ENCODE measurements at regions not wholly inside any gene's neighbourhood (a gene's known extent, or its start where the extent isn't known, plus 50 kb on each side); places are given as distances from the start of the nearest gene placed in this dataset.
A peak's percentile ranks its signal among the peaks of the same experiment; 100 is the strongest.

- Histone ChIP-seq H3K27ac (no peak overlapping the region), H3K4me2 (no peak overlapping the region), H3K27me3 (no peaks in the 10 kb centered on the region), H3K4me3 (no peak overlapping the region), H4K20me1 (no peaks in the 10 kb centered on the region), H3K4me1 (no peaks in the 10 kb centered on the region), H3K9me3 (replicated peaks in 1 of 11) (peaks cover 0 to 10% (median 0%) of the 10 kb centered on the region in 11 experiments; a peak in 4 of 22 replicates), H3K9ac (no peak overlapping the region), H3K36me3 (no peaks in the 10 kb centered on the region)
- TF ChIP-seq Cebpa-rat (IDR thresholded peaks at IDR 0.05): no peak
These were observed 1161.8 kb downstream of the EFNA5 start for GRCh38 chr5:106508894-106509293.

GRCh38 chr5:106493910-106494309 lies 1176.8 kb downstream of the EFNA5 start:
- Histone ChIP-seq H3K9me3 (replicated peaks in 1 of 11) (no peaks in the 10 kb centered on the region), H3K4me1 (no peaks in the 10 kb centered on the region), H3K4me2 (no peak overlapping the region), H3K4me3 (no peak overlapping the region), H3K27ac (no peak overlapping the region), H3K36me3 (no peaks in the 10 kb centered on the region), H3K9ac (no peak overlapping the region), H4K20me1 (no peaks in the 10 kb centered on the region), H3K27me3 (no peaks in the 10 kb centered on the region)
- TF ChIP-seq Cebpa-rat (IDR thresholded peaks at IDR 0.05): no peak

GRCh38 chr5:106489004-106489403 lies 1181.7 kb downstream of the EFNA5 start:
- Histone ChIP-seq H3K4me3 (no peak overlapping the region), H4K20me1 (no peaks in the 10 kb centered on the region), H3K9ac (no peak overlapping the region), H3K9me3 (replicated peaks in 1 of 11) (no peaks in the 10 kb centered on the region), H3K27me3 (no peaks in the 10 kb centered on the region), H3K4me1 (no peaks in the 10 kb centered on the region), H3K4me2 (no peak overlapping the region), H3K36me3 (no peaks in the 10 kb centered on the region), H3K27ac (no peak overlapping the region)
- TF ChIP-seq Cebpa-rat (IDR thresholded peaks at IDR 0.05): no peak

GRCh38 chr5:106488407-106488806 lies 1182.3 kb downstream of the EFNA5 start:
- no peaks in the 10 kb centered on the region for H3K27me3 ChIP-seq
- no peaks in the 10 kb centered on the region for H4K20me1 ChIP-seq
- TF ChIP-seq Cebpa-rat (IDR thresholded peaks at IDR 0.05): no peak

GRCh38 chr5:106481374-106481773 lies 1189.4 kb downstream of the EFNA5 start:
- Histone ChIP-seq H3K27ac (no peak overlapping the region), H3K4me2 (peak overlapping the region in 7 of 11 experiments; percentile 4 to 63 (median 32); a peak in 9 of 22 replicates), H4K20me1 (no peaks in the 10 kb centered on the region), H3K4me1 (peaks cover 0 to 21% (median 7%) of the 10 kb centered on the region in 10 experiments; a peak in 10 of 20 replicates), H3K9ac (no peak overlapping the region), H3K4me3 (no peak overlapping the region), H3K27me3 (no peaks in the 10 kb centered on the region), H3K9me3 (replicated peaks in 1 of 11) (no peaks in the 10 kb centered on the region), H3K36me3 (no peaks in the 10 kb centered on the region)
- no peak for TF ChIP-seq Cebpa-rat (IDR thresholded peaks at IDR 0.05)

More at GRCh38 chr5:106488407-106488806, 1182.3 kb downstream of the EFNA5 start:
- Histone ChIP-seq H3K4me3 (no peak overlapping the region), H3K27ac (no peak overlapping the region), H3K9me3 (replicated peaks in 1 of 11) (no peaks in the 10 kb centered on the region), H3K36me3 (no peaks in the 10 kb centered on the region), H3K9ac (no peak overlapping the region), H3K4me2 (no peak overlapping the region), H3K4me1 (no peaks in the 10 kb centered on the region)

- Histone ChIP-seq H3K9me3 (replicated peaks in 1 of 11) (no peaks in the 10 kb centered on the region), H3K4me2 (no peak overlapping the region), H3K9ac (no peak overlapping the region), H3K36me3 (no peaks in the 10 kb centered on the region), H4K20me1 (no peaks in the 10 kb centered on the region), H3K4me1 (peaks cover 0 to 15% (median 5%) of the 10 kb centered on the region in 10 experiments; a peak in 10 of 20 replicates), H3K27me3 (no peaks in the 10 kb centered on the region), H3K27ac (no peak overlapping the region), H3K4me3 (no peak overlapping the region)
- no peak for TF ChIP-seq Cebpa-rat (IDR thresholded peaks at IDR 0.05)
These were observed 1194.1 kb downstream of the EFNA5 start for GRCh38 chr5:106476630-106477029.

- no peak overlapping the region for H3K27ac ChIP-seq
- H3K27me3 ChIP-seq: no peaks in the 10 kb centered on the region
- no peak overlapping the region for H3K9ac ChIP-seq
- no peaks in the 10 kb centered on the region for H3K4me1 ChIP-seq
- no peaks in the 10 kb centered on the region for H3K9me3 ChIP-seq (replicated peaks in 1 of 11)
- H3K36me3 ChIP-seq: no peaks in the 10 kb centered on the region
- H4K20me1 ChIP-seq: no peaks in the 10 kb centered on the region
- no peak for TF ChIP-seq Cebpa-rat (IDR thresholded peaks at IDR 0.05)
- no peak overlapping the region for H3K4me3 ChIP-seq
- no peak overlapping the region for H3K4me2 ChIP-seq
These were observed 1196.7 kb downstream of the EFNA5 start for GRCh38 chr5:106474066-106474465.

GRCh38 chr5:106459541-106459940 lies 1211.2 kb downstream of the EFNA5 start:
- Histone ChIP-seq H3K27ac (no peak overlapping the region), H3K4me2 (no peak overlapping the region), H3K9me3 (replicated peaks in 1 of 11) (no peaks in the 10 kb centered on the region), H3K4me3 (no peak overlapping the region), H3K27me3 (no peaks in the 10 kb centered on the region), H3K36me3 (no peaks in the 10 kb centered on the region), H3K4me1 (no peaks in the 10 kb centered on the region), H3K9ac (no peak overlapping the region), H4K20me1 (no peaks in the 10 kb centered on the region)
- TF ChIP-seq Cebpa-rat (IDR thresholded peaks at IDR 0.05): no peak

GRCh38 chr5:106454651-106455415 lies 1215.9 kb downstream of the EFNA5 start:
- Histone ChIP-seq H3K9ac (no peak overlapping the region), H3K4me3 (no peak overlapping the region), H3K4me1 (no peaks in the 10 kb centered on the region), H3K27me3 (no peaks in the 10 kb centered on the region), H3K4me2 (no peak overlapping the region), H3K27ac (no peak overlapping the region), H3K9me3 (replicated peaks in 1 of 11) (no peaks in the 10 kb centered on the region), H4K20me1 (no peaks in the 10 kb centered on the region), H3K36me3 (no peaks in the 10 kb centered on the region)
- no peak for TF ChIP-seq Cebpa-rat (IDR thresholded peaks at IDR 0.05)

- Histone ChIP-seq H4K20me1 (no peaks in the 10 kb centered on the region), H3K27me3 (no peaks in the 10 kb centered on the region), H3K9ac (no peak overlapping the region), H3K4me3 (no peak overlapping the region), H3K27ac (no peak overlapping the region), H3K4me1 (no peaks in the 10 kb centered on the region), H3K4me2 (no peak overlapping the region), H3K9me3 (replicated peaks in 1 of 11) (no peaks in the 10 kb centered on the region), H3K36me3 (no peaks in the 10 kb centered on the region)
- TF ChIP-seq Cebpa-rat (IDR thresholded peaks at IDR 0.05): no peak
These were observed 1216.7 kb downstream of the EFNA5 start for GRCh38 chr5:106454050-106454449.
